Renal pelvis (tissue), 1 donor: ENCODE measurements at regions not wholly inside any gene's neighbourhood (a gene's known extent, or its start where the extent isn't known, plus 50 kb on each side); places are given as distances from the start of the nearest gene placed in this dataset.
A peak's percentile ranks its signal among the peaks of the same experiment; 100 is the strongest.
"Not testable (repeated sequence)": the region's sequence is repeated elsewhere in the genome, so short reads cannot be mapped to it uniquely, and the experiment has no call there.

Source experiments
- DNase-seq: peaks from one replicate; pipeline ENCODE4 v3.0.0-alpha.2; 2013

- no peak for DNase-seq
These were observed 151.4 kb upstream of the FERD3L start for GRCh38 chr7:19296617-19297016.

GRCh38 chr7:19295376-19295775 lies 150.2 kb upstream of the FERD3L start:
- no peak for DNase-seq

DNA sequence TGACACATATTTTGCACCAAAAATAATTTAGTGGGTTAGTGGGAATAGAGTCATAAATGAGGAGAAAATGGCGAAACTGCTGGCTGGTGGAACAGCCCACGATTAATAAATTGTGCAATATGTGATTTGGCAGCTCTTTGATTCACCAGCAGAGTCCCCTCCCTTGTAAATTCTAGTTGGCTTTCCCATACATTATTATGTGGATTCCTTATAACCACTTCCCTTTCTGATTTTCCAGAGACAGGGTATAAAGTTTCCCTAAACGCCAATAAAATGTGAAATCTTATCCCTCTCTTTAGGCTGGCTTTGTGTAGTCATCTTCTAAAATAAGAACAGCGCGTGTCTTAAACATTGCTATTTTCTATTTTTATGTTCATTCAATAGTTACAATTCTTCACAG lies 149.4 kb upstream of the FERD3L start:
- no peak for DNase-seq

DNA sequence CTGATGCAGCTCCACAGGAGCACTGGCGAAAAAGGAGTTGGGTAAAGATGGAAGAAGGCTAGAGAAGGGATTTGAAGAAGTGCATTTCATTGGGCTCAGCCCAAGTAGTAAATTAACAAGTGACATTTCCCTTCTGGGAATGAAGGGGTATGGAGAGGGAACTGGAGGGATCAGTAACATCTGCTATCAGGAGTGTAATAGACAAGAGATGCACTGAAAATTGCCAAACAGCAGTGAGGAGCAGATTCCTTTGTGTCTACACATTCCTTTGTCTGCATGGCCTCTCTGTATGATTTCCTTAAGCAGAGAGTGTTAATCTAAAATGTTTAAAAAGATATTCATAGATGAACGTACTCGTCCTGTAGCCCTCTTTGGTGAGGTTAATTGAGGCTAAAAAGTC lies 148.2 kb upstream of the FERD3L start:
- no peak for DNase-seq

GRCh38 chr7:19290968-19291367 lies 145.7 kb upstream of the FERD3L start:
- no peak for DNase-seq

DNA sequence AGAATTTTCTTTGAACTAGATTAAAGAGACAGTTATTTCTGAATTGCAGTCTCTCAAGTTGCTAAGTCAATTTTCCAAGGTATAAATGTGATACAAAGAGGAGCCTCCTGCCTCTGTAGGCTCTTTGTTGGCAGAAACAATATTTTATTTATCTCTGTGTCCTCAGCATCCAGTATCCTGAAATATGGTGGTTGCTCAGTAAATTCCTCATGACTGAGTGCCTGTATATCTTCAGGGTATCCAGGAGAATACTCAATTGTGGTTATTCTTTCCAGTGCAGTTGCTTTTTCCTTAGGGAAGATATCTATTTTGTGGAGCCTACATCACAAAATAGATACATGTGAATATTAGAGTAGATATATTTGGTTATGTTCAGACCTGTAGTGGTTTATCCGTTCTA lies 144.8 kb upstream of the FERD3L start:
- no peak for DNase-seq

- DNase-seq = no peak
These were observed 139.5 kb upstream of the FERD3L start for GRCh38 chr7:19284596-19285300.

DNA sequence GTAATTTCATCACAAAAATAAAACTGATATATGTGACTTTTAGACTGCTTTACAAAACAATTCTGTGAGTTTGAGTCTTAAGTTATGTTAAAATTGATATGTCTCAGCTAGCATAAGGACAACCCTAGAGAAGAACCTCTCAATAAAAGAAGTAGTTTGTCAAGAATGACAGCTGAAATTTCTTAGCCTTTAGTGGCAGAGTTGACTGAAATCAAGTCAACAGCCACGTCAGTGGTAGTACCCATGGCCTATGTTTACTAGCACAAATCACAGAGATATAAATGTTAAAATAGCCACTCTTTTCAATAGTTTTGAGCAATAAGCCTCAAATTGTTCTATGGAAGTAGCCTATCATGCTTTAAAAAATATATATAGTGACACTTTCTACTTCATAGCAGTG lies 138.9 kb upstream of the FERD3L start:
- no peak for DNase-seq

- DNase-seq = no peak
These were observed 129.8 kb upstream of the FERD3L start for GRCh38 chr7:19275000-19275399.

GRCh38 chr7:19272329-19272728 lies 127.1 kb upstream of the FERD3L start:
- not testable (repeated sequence) for DNase-seq

DNA sequence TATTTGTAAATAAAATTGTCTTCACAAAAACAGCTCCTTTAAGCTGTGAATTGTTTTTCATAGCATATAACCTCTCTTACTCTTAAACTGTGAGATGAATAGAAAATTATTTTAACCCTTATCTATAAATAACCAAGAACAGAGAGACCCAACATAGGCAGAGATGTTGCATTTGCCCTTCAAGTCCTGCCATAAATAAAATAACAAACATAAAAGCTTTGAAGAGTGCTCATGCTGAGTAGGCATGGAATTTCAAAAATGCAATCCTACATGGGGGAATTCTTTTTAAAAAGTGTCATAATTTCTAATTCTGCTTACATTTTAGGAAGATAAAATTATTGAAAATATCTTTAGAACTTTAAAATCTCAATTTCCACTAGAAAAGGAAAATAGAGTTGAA lies 124.1 kb upstream of the FERD3L start:
- DNase-seq = no peak

DNA sequence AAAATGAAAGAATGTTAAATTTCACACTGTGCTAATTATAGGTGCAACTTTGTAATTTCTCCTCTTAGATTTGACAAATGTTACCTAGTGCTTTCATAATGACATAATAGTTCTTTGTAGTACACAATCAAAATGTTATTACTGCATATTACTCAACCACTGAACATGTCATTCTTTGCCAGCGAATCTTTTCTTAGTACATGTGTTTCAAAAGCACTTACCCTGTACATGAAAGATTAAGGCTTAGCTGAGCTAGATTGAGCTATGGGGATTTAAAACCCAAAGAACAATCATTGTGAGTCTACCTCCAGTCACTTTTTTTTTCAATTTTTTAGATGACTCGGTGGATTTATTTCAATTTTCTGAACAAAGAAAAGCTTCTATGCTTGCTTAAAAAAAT lies 123.5 kb upstream of the FERD3L start:
- no peak for DNase-seq

- no peak for DNase-seq
These were observed 117.6 kb upstream of the FERD3L start for GRCh38 chr7:19262826-19263225.

DNA sequence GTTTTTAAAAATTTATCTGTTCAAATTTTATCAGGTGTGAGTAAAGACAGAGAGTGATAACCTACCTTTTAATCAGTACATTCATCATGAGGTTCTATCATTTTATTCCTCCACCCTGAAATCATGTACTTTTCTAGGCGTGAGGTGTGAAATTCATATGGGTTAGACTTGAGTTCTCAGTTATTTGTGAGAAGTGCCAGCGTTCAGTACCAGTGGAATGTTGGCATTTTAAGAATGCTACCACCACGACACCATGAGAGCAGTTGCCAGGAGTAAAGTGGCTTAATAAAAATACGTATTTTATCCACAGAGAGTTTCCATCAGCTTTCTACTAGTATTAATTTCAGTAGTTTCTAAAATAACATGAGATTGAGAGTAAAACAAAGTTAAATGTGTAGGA lies 104.1 kb upstream of the FERD3L start:
- DNase-seq = no peak

GRCh38 chr7:19248681-19249080 lies 103.5 kb upstream of the FERD3L start:
- no peak for DNase-seq

GRCh38 chr7:19248115-19248514 lies 102.9 kb upstream of the FERD3L start:
- DNase-seq = no peak

DNA sequence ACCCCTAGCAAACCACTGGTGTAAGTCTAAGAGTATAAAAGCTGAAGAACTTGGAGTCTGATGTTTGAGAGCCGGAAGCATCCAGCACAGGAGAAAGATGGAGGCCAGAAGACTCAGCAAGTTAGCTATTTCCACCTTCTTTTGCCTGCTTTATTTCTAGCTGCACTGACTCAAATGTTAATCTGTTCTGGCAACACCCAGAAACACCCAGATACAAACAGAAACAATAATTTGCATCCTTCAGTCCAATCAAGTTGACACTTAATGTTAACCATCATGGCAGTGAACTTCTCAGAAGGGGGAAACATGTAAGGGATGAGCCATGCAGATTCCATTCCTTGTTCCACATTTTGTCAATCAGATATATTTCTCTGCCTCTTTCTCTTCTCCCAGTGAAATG lies 101.8 kb upstream of the FERD3L start:
- DNase-seq = no peak

GRCh38 chr7:19242246-19242645 lies 97.0 kb upstream of the FERD3L start:
- DNase-seq = no peak

GRCh38 chr7:19239951-19240350 lies 94.7 kb upstream of the FERD3L start:
- no peak for DNase-seq

GRCh38 chr7:19235680-19236079 lies 90.5 kb upstream of the FERD3L start:
- DNase-seq = no peak

DNA sequence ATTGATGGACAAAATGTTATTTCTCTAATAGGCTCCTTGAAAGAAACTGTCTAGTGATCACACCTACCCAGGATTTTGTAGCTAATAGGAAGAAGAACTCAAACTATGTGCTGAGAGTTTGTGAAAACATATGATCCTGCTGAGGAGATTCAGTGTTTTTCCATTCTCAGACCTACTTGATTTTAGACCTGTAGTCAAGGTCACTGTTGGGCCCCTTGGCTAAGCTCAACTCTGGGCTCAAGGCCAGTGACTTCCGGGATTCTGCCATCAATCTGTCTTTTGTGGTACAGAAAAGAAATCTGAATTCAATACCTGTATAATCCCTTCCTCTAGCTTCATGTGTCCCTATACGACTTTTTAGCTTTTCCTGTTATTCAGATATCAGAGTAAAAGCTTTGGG lies 79.7 kb upstream of the FERD3L start:
- DNase-seq = no peak

DNA sequence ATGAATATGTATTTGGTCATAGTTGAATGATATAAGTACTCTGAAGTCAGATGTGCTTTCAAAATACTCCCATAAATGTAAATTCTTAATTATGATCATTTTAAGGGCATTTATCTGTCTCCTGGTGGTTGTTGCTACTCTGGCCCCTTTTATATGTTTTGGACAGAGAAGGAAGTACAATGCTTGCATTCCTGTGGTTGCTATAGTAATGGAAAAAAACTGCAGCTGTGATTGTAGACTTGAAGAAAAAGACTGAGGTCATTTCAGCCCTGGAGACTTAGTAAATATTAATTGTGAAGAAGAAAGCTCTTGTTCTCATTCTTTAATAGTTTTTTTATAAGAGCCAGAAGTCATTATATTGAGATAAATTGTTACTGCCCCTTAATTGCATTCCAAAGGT lies 70.2 kb upstream of the FERD3L start:
- DNase-seq = peak; percentile 80

DNA sequence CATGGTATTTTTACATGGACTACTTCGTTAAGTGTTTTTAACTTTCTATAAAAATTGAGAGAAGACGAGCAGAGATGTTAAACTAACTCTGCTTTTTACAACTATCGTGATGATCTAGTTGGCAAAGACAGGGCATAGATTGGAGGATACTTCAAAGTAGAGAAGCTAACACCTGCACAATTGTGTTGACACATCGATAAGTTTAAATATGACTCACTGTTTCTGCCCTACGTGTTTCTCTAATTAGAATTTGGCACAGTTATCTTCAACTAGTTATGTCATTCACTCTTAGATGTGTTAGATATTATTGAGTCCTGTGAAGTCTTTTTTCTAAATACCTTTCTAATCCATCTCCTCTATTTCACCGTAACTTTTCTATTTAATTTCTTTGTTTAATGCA lies 68.5 kb upstream of the FERD3L start:
- no peak for DNase-seq

DNA sequence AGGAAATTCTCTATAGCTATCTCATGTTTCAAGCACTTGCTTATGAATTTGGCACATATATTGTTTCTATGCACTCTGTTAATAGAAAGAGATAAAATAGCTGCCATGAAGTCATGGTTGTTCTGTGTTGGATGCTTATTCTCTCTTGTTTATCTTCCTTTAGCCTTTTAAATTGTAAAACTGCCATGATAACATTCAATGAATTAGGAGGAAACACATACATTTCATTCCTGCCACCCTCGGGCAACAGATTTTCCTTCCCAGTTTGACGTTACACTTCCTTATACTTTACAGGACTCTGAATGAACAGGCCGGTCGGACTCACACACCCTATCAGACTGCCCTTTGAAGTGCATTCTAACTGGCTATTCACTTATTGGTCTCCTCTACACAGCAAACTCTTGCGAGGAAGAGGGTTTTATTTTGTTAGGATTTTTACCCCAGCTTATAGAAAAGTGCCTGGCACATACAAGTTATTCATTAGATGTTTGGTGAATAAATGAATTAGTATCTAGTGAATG lies 65.7 kb upstream of the FERD3L start:
- no peak for DNase-seq
